MCF 10A (cell line): ENCODE measurements at regions not wholly inside any gene's neighbourhood (a gene's known extent, or its start where the extent isn't known, plus 50 kb on each side); places are given as distances from the start of the nearest gene placed in this dataset.

Experiments
- BruUV-seq: library from RNA; stranded (reverse); fragments of 400-500 nt; replicated peaks from 2 replicates; lab custom pipeline; 2021; lab: Mats Ljungman, UMichigan
- CTCF ChIA-PET: fragments of 300-600 bp; sonication (Branson Sonifier 250); formaldehyde crosslinking; extraction: SDS; loops from one replicate; lab custom pipeline; 2021; ENCODE audit warnings: antibody characterized with exemption, inconsistent platforms; lab: Yijun Ruan, JAX
- POLR2A ChIA-PET: fragments of 300-600, 350-650 bp; sonication (Branson Sonifier 250); formaldehyde crosslinking; extraction: SDS; loops from one replicate; lab custom pipeline; 2020; ENCODE audit warnings: antibody characterized with exemption, inconsistent platforms; lab: Yijun Ruan, JAX
- DNase-seq: peaks from one replicate; pipeline ENCODE4 v3.0.0-alpha.2; 2018; ENCODE audit not compliant: unreplicated experiment
- H3K27ac Mint-ChIP-seq: one replicate; pipeline ENCODE4 v1.8.0; 2022; ENCODE audit warnings: mild to moderate bottlenecking, low read depth, mixed read lengths; ENCODE audit not compliant: unreplicated experiment
- H3K27me3 Mint-ChIP-seq: one replicate; pipeline ENCODE4 v1.8.0; 2022; ENCODE audit warnings: mixed read lengths; ENCODE audit not compliant: insufficient read depth, unreplicated experiment
- H3K36me3 Mint-ChIP-seq: one replicate; pipeline ENCODE4 v1.8.0; 2022; ENCODE audit warnings: mild to moderate bottlenecking, moderate library complexity, mixed read lengths; ENCODE audit not compliant: insufficient read depth, unreplicated experiment
- H3K4me1 Mint-ChIP-seq: one replicate; pipeline ENCODE4 v1.8.0; 2022; ENCODE audit warnings: mixed read lengths; ENCODE audit not compliant: insufficient read depth, unreplicated experiment
- H3K4me3 Mint-ChIP-seq: one replicate; pipeline ENCODE4 v1.8.0; 2022; ENCODE audit warnings: mild to moderate bottlenecking, moderate library complexity, mixed read lengths; ENCODE audit not compliant: unreplicated experiment
- H3K9me3 Mint-ChIP-seq: one replicate; pipeline ENCODE4 v1.8.0; 2022; ENCODE audit warnings: mixed read lengths; ENCODE audit not compliant: unreplicated experiment
- CTCF ChIP-seq: fragments of 200-600 bp; IDR thresholded peaks from one replicate; pipeline ENCODE4 v1.8.0; 2022; ENCODE audit warnings: antibody characterized with exemption, mild to moderate bottlenecking; ENCODE audit not compliant: unreplicated experiment
- intact Hi-C: fragments of 100-400 bp; cut with micrococcal nuclease; formaldehyde crosslinking; loops from 2 replicates; pipeline ENCODE4 v1.14.1; 2022

DNA sequence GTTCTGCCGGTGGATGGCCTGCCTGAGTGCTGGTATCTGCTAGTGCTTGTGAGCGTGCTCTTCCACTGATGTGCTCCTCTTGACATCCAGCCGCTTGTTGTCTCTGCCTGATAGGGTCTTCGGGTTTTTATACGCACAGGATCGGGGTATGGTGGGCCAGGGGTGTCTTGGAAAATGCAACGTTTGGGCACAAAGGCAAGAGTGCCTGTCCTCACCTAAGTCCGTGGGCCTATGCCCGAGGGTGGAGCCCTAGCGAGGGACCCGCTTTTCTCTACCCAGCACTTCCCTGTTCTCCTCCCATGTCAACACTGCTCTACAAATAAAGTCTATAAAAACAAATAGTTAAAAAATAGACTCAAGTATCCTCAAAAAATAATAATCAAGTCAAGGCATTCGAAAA, 1007.8 kb downstream of the PLA2G4A start:
- no TSS peak for BruUV-seq
- no peaks in the 10 kb centered on the region for H3K36me3 Mint-ChIP-seq
- no peaks in the 10 kb centered on the region for H3K27me3 Mint-ChIP-seq
- CTCF ChIA-PET: interaction anchor here (0.7 kb wide), 1 partner anchor 43 kb away, joined by 3 read pairs; no protein-coding TSS in a partner anchor
- POLR2A ChIA-PET: no interaction called here
- peaks cover 14% of the 10 kb centered on the region for H3K9me3 Mint-ChIP-seq
- no peak overlapping the region for H3K4me3 Mint-ChIP-seq
- no peak for TF ChIP-seq CTCF
- intact Hi-C loops: no loop called here
- H3K27ac Mint-ChIP-seq: no peak overlapping the region
- no peaks in the 10 kb centered on the region for H3K4me1 Mint-ChIP-seq
- no peak for DNase-seq

- CTCF ChIA-PET: interaction anchor here (0.6 kb wide), 1 partner anchor 1150 kb away, joined by 4 read pairs; no protein-coding TSS in a partner anchor
- TF ChIP-seq CTCF: no peak
- DNase-seq: no peak
- Mint-ChIP-seq H3K27me3 (no peaks in the 10 kb centered on the region), H3K4me3 (no peak overlapping the region), H3K4me1 (peaks cover 5% of the 10 kb centered on the region), H3K9me3 (peaks cover 8% of the 10 kb centered on the region), H3K36me3 (no peaks in the 10 kb centered on the region), H3K27ac (no peak overlapping the region)
- POLR2A ChIA-PET: no interaction called here
- BruUV-seq: no TSS peak
- intact Hi-C loops: no loop called here
Observed at GRCh38 chr1:187837787-187838186, 1009.0 kb downstream of the PLA2G4A start.

DNA sequence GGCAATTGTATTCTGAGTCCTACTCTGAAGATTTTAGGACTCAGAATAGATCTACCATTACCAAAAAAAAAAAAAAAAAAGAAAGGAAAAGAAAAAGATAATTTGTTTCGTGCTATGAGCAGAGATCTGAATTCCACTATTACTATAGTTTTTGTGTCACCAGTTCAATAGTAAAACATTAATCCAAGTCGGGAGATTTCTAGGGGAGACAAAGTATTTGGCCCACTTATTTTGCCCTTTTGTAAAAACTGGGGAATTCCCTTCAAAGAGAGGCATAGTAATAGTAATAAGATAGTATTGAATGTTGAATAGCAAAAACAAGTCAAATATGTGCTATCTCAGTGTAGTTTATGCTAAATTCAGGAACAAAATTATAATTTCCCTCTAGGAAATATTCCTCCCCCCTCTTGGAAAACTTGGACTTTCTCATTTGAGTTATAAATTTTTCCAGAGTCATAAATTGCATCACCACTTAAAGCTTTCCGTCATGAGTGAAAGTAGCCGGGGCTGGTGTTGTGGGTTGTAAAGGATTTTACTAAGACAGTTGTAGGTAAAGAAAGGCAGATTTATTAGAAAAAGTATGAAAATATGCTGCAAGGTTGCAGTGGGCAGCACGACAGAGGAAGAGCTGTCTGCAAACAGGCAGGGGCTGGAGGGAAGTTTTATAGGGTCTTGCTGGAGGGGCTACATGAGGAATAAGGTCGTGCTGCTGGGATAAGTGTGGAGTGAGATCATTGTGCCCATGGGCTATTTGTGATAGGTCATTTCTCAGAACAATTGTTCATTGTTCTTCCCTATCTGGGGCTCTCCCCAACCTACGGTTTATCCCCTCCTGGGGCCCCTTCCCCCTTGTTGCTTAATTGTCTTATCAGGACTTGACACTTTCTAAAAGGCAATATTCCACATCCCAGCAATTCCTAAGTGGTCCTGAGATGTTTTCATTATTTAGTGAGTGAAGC, 1009.9 kb downstream of the PLA2G4A start:
- no peak for DNase-seq
- ChIA-PET CTCF (no interaction called here), POLR2A (no interaction called here)
- Mint-ChIP-seq H3K4me3 (no peak overlapping the region), H3K4me1 (peaks cover 13% of the 10 kb centered on the region), H3K9me3 (peaks cover 8% of the 10 kb centered on the region), H3K27me3 (no peaks in the 10 kb centered on the region), H3K36me3 (no peaks in the 10 kb centered on the region), H3K27ac (no peak overlapping the region)
- no TSS peak for BruUV-seq
- TF ChIP-seq CTCF: no peak
- intact Hi-C loops: no loop called here

DNA sequence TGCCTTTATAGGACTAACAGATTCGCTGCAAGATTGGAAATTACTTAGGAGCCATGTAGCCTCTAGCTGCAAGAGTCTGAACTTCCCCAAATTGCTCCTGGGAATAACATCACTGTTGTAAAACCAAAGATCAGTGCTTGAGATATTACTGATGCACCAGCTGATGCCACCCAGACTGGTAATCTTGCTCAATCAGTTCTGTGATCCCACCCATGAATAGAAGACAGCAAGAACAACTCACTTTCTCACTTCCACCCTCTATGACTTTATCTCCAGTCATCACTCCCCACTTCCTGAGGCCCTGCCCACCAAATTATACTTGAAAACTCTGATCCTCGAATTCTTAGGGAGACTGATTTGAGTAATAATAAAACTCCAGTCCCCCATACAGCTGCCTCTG, 1011.1 kb downstream of the PLA2G4A start:
- TF ChIP-seq CTCF: no peak
- Mint-ChIP-seq H3K9me3 (no peaks in the 10 kb centered on the region), H3K36me3 (no peaks in the 10 kb centered on the region), H3K27me3 (no peaks in the 10 kb centered on the region), H3K27ac (no peak overlapping the region), H3K4me1 (peaks cover 13% of the 10 kb centered on the region), H3K4me3 (no peak overlapping the region)
- intact Hi-C loops: no loop called here
- BruUV-seq: no TSS peak
- ChIA-PET POLR2A (no interaction called here), CTCF (interaction anchor here (1.0 to 1.1 kb wide), 2 partner anchors 77 to 421 kb away, joined by 3 to 4 read pairs; no protein-coding TSS in a partner anchor)
- DNase-seq: no peak
